Embryonic facial prominence (tissue), 1 donor: ENCODE measurements at regions not wholly inside any gene's neighbourhood (a gene's known extent, or its start where the extent isn't known, plus 50 kb on each side); places are given as distances from the start of the nearest gene placed in this dataset.

Experiments
- DNase-seq: peaks from one replicate; pipeline ENCODE4 v3.0.0-alpha.2; 2016; ENCODE audit errors: extremely low spot score

DNA sequence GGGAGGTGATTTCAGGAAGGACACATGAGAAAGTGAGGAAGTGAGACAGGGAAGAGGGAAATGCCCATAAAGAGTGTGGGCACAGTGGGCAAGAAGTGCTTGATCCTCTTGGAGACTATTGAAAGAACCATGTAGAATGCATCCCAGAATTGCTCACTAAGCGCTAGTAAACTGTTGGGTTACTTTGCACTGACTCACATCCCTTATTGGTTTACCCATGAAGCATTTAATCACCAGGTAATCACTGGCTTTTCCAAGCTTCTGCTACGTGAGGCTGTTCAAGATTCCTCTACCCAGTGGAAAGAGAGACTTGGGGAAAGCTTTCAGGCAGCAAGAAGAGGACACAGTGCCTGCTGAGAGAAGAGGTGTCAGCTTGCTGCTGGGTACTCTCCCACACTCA, 410.0 kb upstream of the JAG1 start:
- DNase-seq, result no peak

DNA sequence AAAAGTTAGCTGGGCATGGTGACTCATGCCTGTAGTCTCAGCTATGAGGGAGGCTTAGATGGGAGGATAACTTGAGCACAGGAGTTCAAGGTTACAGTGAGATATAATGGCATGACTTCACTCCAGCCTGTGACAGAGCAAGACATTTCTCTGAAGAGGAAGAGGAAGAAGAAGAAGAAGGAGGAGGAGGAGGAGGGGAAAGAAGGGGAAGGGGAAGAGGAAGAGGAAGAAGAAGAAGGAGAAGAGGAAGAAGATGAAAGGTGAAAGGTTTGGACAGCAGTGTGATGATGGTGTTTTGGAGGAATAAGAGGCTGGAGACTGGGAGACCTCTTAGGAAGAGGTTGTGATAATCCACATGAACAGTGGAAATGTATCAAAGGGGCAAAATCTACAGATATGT, 410.7 kb upstream of the JAG1 start:
- no peak for DNase-seq

DNA sequence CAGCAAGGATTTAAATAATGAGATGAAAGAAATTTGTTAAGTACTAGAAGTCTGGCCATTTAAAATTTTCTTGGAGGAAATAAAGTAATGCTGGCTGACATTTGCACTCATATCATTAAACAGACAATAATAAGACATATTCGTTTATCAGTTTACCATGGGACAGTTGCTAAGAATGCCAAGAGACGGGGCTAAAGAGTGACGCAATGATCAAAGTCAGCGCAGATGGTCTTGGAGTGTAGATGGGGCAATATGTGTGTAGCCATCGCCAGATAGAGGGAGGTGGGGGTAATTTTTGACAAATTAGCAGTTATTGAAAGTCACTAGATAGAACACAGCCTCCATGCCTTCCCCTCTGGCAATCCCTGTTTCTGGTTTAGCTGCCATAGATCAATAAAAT, 413.2 kb upstream of the JAG1 start:
- DNase-seq, result no peak

DNA sequence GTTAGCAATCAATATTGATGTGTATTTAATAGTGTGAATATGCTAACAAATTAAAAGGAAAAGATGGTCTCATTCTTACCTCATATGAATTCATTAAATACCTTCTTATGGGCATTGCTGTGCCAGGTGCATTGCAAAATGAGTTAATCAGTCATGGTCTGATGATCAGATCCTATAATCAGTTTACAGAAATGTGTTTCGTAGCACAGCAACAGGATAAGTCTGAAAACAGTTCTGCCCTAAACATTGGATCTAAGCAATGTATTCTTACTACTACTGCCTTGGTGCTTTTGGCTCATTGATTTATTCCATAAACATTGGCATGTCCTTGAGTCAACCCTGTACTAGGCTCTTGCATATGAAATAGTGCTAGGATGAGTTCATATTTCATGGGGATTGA, 417.0 kb upstream of the JAG1 start:
- no peak for DNase-seq

DNA sequence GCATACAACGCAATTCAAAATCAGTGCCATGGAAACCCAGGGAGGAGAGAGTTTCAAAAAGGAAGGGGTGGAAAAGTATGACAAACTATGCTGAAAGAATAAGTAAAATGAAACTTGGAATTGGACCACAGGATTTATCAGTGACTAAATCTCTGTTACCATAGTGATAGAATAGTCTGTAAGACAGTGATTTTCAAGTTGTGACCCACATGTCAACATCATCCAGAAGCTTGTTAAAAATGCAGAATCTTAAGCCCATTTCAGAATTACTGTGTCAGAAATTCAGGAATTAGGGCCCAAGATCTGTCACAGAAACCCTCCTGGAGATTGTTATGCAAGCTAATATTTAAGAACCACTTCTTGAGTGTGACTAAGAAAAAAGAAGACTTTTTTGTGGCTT, 417.7 kb upstream of the JAG1 start:
- DNase-seq, result no peak

DNA sequence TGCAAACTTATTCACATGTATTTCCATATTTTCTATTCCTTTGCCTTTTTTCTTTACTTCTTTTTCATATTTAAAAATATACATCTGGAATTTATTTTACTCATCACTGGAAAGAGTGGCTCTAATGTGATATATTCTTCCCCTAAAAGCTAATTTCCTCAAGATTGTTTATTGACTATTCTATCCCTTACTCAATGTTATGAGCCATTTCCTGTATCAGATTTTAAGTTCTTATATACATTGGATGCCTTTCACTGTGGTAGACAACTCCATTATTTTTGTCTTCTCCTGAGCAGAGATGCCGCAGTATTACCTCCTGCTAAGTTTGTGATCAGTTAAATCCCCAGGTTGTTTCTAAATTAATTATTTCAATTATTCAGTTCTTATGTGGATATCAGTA, 418.4 kb upstream of the JAG1 start:
- DNase-seq, result no peak

DNA sequence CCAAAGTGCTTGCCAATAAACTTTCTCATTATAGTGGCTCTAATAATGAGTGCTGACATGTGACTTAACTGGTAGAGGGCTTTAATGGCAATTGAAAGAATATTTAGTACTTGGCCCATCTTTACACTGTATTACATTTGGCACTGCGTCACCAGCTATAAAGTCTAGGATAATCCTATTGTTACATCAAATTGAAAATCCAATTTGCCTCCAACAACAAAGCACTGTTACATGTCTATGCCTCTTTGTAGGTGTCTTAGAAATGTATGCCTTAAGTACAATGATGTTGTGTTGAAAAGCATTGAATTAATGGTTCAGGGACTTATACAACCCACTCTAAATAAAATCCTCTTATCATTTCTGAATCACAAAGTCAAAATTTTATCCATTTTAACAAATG, 420.4 kb upstream of the JAG1 start:
- DNase-seq, result no peak

DNA sequence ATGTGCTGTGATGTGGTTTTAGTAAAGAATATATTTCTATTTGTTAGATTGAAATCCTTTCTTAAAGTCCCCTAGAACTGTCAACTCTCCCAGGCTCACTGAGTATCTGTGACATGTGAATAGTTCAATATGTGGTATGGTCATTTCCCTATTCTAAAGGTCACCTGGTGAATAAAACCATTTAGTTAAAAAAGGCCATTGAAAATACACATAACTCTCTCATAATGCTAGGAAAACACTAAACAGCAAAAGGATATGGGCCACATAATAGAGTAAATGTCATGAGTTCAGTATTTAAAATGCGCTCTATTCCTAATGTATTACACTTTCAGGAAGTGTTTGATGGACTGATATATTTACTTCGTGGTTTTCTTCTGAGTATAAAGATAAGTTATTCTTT, 420.9 kb upstream of the JAG1 start:
- DNase-seq, result no peak

DNA sequence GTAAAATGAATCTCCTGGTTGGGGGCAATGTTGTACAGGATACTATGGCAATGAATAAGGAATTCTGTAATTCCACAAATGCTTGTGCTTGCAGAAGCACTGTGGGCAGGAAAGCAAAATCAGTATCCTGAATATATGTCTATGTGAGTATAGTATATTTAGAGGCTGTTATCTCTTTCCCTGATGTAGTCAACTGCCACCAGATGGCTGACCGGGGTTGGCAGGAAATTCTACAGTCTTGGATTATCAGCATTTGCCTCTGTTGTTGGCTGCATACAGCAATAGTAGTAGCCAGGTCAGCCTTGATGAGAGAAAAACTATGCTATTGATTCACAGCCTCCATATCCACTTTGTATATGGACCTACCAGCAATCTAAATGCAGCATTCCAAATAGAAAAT, 425.1 kb upstream of the JAG1 start:
- DNase-seq, result no peak

DNA sequence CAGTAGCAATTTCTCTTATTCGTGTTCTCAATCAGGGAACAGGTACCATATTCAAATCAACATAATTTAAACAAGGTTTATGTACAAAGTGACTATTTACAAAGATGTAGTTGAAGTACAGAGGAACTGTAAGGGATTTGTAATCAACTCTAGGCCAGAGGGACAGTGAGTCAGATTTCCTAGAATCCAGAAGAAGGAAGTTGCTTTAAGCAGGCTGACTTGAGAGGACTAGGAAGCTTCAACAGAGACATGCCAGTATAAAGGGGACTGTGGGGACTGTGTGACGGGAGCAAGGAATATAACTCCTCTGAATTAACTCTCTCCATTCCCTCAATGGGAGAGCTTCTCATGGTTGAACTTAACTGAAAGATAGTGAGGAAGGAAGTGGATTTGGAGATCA, 427.4 kb upstream of the JAG1 start:
- no peak for DNase-seq

DNA sequence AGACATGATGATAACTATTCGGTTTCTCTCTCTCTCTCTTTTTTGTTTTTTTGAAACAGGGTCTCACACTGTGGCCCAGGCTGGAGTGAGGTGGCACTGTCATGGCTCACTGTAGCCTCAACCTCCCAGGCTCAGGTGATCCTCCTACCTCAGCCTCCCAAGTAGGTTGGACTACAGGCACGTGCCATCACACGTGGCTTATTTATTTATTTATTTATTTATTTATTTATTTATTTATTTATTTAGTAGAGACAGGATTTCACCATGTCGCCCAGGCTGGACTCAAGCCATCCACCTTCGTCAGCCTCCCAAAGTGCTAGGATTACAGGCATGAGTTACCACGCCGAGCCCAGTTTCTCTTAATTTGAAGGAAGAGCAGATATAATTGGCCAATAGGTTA, 427.9 kb upstream of the JAG1 start:
- no peak for DNase-seq

DNA sequence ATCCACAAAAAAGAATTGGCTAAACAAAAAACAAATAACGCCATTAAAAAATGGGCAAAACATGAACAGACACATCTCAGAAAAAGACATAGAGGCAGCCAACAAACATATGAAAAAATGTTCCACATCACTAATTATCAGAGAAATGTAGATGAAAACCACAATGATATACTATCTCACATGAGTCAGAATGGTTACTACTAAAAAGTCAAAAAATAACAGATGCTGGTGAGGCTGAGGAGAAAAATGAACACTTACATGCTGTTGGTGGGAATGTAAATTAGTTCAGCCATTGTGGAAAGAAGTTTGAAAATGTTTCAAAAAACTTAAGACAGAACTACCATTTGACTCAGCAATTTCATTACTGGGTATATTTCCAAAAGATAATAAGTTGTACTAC, 430.1 kb upstream of the JAG1 start:
- no peak for DNase-seq

DNA sequence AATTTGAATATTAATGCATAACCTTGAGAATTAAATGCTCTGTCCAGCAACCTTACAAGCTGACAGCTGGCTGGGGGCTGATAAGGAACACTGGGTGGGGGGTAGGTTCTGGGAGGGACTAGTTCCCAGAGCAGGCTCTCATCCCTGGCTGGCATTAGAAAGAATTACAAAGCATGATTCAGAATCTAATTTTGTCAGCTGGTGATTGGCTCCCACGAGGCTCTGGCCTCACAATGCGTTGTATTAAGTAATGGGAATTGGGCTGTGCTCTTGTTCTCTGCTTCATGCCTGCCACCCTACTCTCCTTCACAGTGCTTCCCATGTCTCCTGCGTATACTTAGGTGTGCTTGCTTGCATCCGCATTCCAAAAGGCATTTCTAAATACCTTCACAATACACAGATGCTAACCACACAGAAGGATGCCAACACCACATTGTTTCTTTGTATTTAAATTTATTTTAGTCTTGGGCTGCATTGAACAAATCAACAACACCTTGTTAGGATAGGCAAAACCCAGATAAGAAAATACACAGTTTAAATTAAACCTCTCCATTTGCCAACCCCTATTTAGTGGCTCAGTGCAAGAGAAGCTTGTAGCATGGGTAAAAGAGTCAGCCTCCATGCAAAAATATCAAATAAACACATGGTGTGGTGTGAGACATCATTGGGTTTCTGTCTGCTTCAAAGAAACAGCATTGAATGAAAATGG, 434.5 kb upstream of the JAG1 start:
- no peak for DNase-seq

DNA sequence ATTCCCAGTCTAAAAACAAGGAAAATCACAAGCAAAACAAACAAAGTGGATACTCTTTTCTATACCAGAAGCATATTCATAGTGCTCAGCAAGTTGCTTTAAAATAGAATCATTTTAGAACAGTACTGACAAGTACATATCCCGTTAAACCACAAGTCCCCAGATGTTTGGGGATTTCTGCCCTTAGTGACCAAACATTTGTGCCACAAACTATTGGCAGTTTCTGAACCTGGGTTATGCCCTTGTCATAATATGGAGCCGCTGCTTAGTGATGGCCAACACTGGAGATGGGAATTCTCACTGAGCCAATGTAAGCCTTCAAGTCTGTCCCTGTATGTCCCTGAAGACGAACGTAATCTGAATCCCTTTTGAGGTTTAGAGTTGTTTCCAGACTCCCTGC, 436.7 kb upstream of the JAG1 start:
- DNase-seq, result no peak

DNA sequence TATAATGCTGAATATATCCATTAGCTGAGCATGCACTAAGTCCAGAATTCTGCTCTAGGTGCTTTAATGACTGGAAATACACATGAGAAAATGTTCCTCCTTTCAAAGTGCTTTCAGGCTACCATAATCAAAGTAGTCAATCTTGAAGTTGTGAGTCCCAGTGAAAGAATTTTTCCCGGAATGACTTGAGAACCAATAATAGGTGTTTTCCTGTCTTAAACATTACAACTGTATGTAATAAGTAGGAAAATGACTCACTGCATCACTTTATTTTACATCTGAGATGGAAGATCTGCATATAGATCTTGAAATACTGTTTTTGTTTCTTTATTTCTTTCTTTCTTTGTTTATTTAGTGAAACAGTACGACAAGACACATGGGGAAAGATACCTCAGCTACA, 437.4 kb upstream of the JAG1 start:
- DNase-seq, result no peak

DNA sequence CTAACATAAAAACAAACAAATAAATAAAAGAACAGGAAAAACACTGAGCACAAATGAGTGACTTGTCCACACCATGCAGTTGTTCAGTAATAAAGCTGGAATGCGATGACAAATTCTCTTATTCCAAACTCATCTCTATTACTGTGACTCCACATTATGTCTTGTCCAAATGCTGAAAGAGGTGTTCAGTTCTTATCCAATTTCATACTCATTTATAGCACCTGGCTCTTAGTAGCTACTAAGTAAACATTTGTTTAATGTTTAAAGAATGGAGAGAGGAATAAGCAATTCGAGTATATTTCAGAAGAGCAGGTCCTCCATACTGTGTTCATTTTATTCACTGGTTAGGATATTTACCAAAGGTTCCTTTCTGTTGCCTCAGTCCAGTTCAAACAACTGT, 439.0 kb upstream of the JAG1 start:
- no peak for DNase-seq

DNA sequence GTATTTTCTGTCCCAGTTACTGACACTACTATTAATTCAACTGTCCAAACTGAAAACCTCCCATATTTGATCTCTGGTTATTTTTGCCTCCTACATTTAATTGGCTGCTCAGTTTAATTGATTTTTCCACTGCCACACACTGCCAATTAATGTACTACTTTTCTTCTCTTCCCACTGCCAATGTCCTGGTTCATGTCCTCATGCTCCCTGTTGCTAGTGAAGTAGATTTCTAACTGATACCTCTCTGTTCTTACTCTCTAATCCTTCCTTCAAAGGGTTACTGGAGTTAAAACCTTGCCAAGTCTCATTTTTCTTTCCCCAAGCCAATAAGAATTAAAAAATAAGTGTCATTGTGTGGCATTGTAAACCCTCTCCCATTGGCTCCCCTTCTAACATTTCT, 440.6 kb upstream of the JAG1 start:
- DNase-seq, result no peak

DNA sequence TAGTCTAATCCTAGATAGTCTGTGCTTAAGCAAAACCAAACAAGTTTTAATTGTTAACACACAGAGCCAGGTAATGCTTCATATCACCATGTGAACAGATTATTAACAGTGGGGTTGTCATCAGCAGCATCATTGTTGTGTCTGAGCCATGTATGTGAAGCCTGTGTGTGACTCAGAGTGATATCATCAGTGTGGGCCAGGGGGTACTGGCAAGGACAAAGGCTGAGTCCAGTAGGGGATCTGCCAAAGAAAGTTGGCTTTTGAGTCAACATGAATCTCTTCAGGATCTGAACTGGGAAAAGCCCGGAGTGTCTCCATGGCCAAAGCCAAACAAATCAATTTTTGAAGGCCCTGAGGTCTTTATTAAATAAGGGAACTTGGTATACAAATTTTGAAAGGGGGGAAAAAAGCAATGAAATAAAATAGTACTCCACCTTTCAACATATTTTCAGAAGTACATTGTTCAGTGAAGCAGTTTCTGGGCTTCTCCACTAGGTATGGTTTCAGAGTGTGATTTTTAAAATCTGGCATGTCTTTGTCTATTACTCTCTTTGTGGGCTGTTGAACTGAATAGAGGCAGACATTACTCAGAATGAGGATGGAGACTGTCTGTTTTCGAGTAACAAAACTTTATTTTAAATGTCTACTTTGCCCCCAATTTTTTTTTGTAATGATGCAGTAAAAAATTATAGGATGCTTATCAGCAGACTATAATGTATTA, 444.2 kb upstream of the JAG1 start:
- no peak for DNase-seq

DNA sequence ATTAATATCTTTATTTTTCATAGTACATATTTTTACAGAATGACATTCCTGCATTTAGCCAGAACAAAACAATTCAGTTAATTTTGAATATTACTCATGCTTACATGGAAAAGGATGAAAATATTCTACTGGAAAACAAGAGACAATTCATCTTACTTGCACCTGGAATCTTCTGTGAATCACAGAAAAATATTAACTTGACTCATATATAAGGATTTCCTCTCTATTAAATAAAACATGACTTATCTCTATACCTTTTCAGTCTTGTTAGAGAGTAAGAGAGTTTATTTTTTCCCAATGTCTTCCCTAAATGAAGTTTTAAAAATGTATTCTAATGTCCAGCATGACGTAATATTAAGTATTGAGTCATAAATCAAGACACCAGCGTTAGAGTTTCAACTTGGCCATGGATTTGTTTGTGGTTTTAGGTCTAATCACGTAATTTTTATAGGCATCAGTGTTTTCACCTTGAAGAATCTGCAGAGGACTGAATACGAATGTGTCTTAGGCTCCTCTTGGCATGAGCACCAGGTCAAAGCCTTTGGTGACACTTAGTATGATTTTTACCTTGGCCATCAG, 445.1 kb upstream of the JAG1 start:
- no peak for DNase-seq

DNA sequence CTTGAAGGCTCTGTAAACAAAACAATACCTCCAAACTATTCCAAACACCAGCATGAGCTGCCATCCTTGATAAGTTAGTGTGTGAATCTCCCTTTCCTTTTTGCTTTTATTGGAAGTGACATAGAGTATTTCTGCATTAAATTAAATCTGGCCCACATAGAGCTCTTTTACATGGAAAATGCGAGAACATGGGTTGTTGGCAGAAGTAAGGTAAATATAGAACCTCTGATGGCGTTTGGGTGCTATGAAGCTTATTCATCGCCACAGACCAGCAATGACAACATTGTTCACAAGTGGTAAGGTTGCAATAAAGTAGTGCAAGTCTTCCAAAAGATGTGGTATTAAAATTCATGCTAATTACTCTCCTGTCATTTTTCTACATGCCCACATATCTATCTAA, 445.8 kb upstream of the JAG1 start:
- no peak for DNase-seq

DNA sequence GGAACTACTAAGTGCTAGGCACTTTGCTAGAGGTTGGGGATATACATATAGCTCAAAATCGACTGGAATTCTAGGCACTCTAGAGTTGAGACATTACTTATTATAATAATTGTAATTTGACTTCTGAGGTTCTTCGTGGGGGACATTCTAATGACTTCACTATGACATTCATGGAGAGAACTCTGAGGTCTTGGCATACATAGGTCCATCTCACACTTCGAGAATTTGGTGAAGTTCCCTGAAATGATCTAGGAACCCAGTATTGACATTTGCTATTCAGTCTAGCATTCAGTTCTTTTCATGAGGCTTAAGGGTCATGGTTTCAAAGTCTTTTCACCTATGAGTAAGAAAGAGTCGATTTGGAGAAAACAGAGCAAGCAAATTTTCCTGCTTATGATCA, 446.6 kb upstream of the JAG1 start:
- DNase-seq, result no peak

DNA sequence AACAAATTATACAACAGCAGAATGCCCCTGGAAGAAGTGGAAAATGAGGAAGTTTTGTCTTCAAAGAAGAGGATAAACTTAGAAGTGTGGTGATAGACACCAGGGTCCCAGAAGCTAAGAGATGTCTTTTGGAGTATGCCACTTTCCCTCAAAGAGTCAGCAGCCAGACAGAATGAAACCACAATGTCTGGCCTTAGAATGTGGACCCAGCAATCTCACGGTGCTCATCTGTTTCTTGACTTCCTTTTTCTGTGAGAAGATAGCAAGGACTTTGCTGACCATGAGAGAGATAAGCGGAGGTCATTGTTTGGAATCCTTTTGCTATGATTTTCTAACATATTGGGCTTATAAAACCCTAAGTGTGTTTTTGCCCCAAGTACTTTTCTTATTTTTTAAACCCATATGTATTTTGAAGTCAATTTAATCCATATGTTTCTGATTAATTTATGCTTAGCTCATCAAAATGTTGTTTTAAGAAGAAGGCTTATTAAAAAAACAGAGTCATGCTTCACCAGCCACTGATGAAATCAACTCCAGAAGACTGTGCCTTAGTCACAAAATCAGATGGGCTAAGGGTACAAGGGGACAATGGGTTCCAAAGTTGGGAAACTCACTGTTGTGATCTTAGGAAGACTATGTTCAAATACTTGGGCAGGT, 451.2 kb upstream of the JAG1 start:
- no peak for DNase-seq

DNA sequence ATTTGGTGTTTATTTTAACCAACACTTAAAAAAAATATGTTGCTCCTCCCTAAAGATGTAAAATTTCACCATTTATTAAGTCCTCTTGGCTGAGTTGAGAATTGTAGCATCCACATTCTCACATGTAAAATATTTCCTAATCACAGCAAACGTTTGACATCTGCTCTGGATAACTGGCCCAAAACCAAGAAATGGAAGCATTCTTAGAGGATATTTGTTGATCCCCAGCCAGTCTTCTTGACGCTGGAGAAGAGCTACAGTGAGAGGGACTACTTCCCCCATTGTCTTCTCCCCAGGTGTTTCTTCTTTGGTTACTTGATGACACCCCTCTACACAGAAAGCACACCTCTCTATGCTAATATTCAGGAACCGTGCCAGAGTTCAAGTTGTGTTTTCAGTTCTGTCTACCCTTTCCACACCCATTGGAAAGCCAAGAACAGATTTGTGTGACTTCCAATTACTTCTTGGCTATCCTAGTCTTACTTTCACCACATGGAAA, 454.5 kb upstream of the JAG1 start:
- no peak for DNase-seq
